CD4-positive, alpha-beta T cell treated with Interleukin-1 beta for 1 hour (primary cell): ENCODE measurements at regions not wholly inside any gene's neighbourhood (a gene's known extent, or its start where the extent isn't known, plus 50 kb on each side); places are given as distances from the start of the nearest gene placed in this dataset.
"Not testable (repeated sequence)": the region's sequence is repeated elsewhere in the genome, so short reads cannot be mapped to it uniquely, and the experiment has no call there.

Source experiments
- DNase-seq, 2 donors: peaks; one replicate each; pipeline ENCODE4 v3.0.0-alpha.2; 2020 to 2022

GRCh38 chr1:99361406-99361805 is 97.1 kb downstream of the PLPPR4 start:
- no peak for DNase-seq

GRCh38 chr1:99363531-99363930 is 99.2 kb downstream of the PLPPR4 start:
- DNase-seq, result no peak

- DNase-seq, result no peak
Measured at GRCh38 chr1:99365141-99365540, 100.8 kb downstream of the PLPPR4 start.

- DNase-seq, result no peak
Measured at GRCh38 chr1:99365545-99365944, 101.3 kb downstream of the PLPPR4 start.

GRCh38 chr1:99369154-99369553 is 104.9 kb downstream of the PLPPR4 start:
- DNase-seq, result no peak

- no peak for DNase-seq
Measured at GRCh38 chr1:99370476-99370875, 106.2 kb downstream of the PLPPR4 start.

- DNase-seq, result no peak
Measured at GRCh38 chr1:99371413-99371812, 107.1 kb downstream of the PLPPR4 start.

GRCh38 chr1:99374109-99374508 is 109.8 kb downstream of the PLPPR4 start:
- DNase-seq, result no peak

- not testable (repeated sequence) for DNase-seq
Measured at GRCh38 chr1:99374693-99375092, 110.4 kb downstream of the PLPPR4 start.

GRCh38 chr1:99384021-99384420 is 119.7 kb downstream of the PLPPR4 start:
- DNase-seq, result no peak

- DNase-seq, result no peak
Measured at GRCh38 chr1:99385852-99386251, 121.6 kb downstream of the PLPPR4 start.

GRCh38 chr1:99396389-99396788 is 132.1 kb downstream of the PLPPR4 start:
- DNase-seq, result no peak

GRCh38 chr1:99397029-99397428 is 132.7 kb downstream of the PLPPR4 start:
- no peak for DNase-seq

- no peak for DNase-seq
Measured at GRCh38 chr1:99397863-99398262, 133.6 kb downstream of the PLPPR4 start.

- DNase-seq, result not testable (repeated sequence)
Measured at GRCh38 chr1:99401556-99401955, 137.3 kb downstream of the PLPPR4 start.

- DNase-seq, result not testable (repeated sequence)
Measured at GRCh38 chr1:99404399-99404798, 140.1 kb downstream of the PLPPR4 start.

GRCh38 chr1:99405325-99405724 is 141.0 kb downstream of the PLPPR4 start:
- DNase-seq, result not testable (repeated sequence)

GRCh38 chr1:99407018-99407417 is 142.7 kb downstream of the PLPPR4 start:
- no peak for DNase-seq

GRCh38 chr1:99424087-99424486 is 159.8 kb downstream of the PLPPR4 start:
- no peak for DNase-seq

- DNase-seq, result no peak
Measured at GRCh38 chr1:99429754-99430153, 165.5 kb downstream of the PLPPR4 start.

GRCh38 chr1:99438656-99439230 is 174.5 kb downstream of the PLPPR4 start:
- no peak for DNase-seq

- no peak for DNase-seq
Measured at GRCh38 chr1:99439433-99440075, 175.3 kb downstream of the PLPPR4 start.

- no peak for DNase-seq
Measured at GRCh38 chr1:99441299-99442095, 177.2 kb downstream of the PLPPR4 start.
